ENCODE measurements at regions not wholly inside any gene's neighbourhood (a gene's known extent, or its start where the extent isn't known, plus 50 kb on each side); places are given as distances from the start of the nearest gene placed in this dataset.

DNA sequence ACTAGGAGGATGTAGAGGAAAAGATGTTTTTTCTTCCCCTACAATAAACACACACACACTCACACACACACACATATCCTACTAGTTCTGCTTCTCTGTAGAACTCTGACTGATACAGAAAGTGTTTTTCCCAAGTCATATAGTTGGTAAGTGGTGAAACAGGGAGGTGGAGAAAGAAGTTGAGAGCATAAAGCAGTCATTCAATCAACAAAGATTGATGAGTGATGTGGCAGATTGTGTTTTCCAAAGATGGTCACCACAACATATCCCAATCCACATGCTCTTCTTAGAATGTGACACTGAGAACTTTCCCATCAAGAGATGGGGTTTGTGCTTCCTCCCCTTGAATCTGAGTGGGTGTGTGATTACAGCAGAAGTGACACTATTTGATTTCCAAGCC, 123.4 kb upstream of the ATP6AP2 start:
- H3K27ac Mint-ChIP-seq = no peak overlapping the region
- no peaks in the 10 kb centered on the region for H3K36me3 Mint-ChIP-seq (ENCODE audit: low read depth)
- no peaks in the 10 kb centered on the region for H3K9me3 Mint-ChIP-seq
- intact Hi-C loops (cut with micrococcal nuclease) = no loop called here
- H3K4me3 Mint-ChIP-seq = no peak overlapping the region
- peaks cover 9% of the 10 kb centered on the region for H3K27me3 Mint-ChIP-seq
- peaks cover 12% of the 10 kb centered on the region for H3K4me1 Mint-ChIP-seq (ENCODE audit: low read depth)

DNA sequence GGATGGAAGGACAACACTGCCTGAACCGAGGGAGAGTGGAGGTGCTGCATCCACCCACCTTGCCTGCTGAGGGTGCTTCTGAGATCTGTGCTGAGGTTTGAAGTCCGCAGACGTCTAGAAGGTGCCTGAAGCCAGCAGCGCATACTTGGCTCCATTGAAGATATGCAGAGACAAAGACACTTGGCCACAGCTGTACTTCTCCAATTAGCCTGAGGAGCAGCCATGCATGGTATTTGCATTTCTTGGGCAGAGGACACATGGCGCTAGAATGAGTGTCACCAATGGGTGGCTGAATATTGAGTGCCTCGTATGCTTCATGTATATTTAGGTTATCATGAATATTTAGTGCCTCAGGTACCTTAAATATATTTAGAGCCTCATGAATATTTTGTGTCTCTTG, 128.7 kb upstream of the ATP6AP2 start:
- intact Hi-C loops (cut with micrococcal nuclease) = no loop called here
- Mint-ChIP-seq H3K9me3 (no peaks in the 10 kb centered on the region), H3K4me3 (no peak overlapping the region), H3K27ac (no peak overlapping the region), H3K36me3 (ENCODE audit: low read depth) (no peaks in the 10 kb centered on the region), H3K4me1 (ENCODE audit: low read depth) (peaks cover 8% of the 10 kb centered on the region), H3K27me3 (peaks cover 2% of the 10 kb centered on the region)

DNA sequence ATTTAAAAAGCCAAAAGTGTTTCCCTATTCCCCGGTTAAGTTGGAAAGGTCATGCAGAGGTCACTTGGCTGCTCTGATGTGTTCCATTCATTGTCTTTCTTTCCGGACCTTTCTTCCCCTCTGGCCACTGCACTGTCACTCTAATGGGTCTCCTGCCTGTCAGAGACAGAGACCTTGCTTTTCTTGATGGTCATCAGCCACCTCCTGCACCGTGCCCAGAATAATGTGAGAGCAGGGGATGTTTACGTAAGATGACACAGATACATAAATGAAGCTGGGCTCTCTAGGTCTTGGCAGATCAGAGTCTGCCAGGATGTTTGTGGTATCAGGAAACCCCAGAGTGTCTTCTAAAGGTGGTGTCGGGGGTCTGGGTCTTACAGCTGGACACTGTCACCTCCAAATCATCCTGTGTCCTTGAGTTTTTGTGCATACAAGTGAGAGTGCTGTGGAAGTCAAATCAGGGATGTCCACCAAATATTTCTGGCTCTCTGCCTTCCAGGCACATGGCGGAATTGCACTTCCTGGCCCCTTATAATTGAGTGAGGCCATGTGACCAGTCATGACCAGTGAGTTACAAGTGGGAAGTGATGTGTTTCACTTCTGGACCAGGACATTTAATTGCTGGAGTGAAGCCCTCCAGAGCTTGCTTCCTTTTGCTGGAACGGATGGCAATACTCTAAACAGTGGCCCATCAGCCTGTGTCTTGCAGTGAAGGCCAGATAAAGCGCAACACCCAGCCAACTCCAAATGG, 130.6 kb upstream of the ATP6AP2 start:
- Mint-ChIP-seq H3K4me3 (no peak overlapping the region), H3K27ac (no peak overlapping the region), H3K4me1 (ENCODE audit: low read depth) (peaks cover 14% of the 10 kb centered on the region), H3K27me3 (peaks cover 2% of the 10 kb centered on the region), H3K9me3 (no peaks in the 10 kb centered on the region), H3K36me3 (ENCODE audit: low read depth) (no peaks in the 10 kb centered on the region)
- intact Hi-C loops (cut with micrococcal nuclease) = no loop called here

DNA sequence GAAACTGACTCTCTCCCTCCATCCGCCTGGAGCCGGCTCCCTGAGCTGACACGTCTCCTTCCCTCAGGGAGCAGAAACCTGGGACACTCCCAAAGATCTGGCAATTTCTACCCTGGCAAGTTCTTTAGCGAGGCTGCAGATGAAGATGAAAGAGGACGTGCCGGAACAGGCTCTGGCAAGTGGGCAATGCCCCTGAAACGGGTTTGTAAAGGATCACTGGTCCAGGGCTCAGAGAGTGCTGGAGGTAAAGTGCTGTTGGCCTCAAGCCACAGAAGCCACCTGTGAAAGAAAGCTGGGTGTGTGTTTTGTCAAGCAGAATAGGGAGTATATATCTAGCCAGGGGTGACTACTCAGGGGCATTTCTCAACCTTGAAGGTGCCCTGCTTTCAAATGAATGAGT, 131.4 kb upstream of the ATP6AP2 start:
- Mint-ChIP-seq H3K27ac (no peak overlapping the region), H3K4me3 (no peak overlapping the region), H3K9me3 (no peaks in the 10 kb centered on the region), H3K36me3 (ENCODE audit: low read depth) (no peaks in the 10 kb centered on the region), H3K27me3 (peaks cover 2% of the 10 kb centered on the region), H3K4me1 (ENCODE audit: low read depth) (peaks cover 16% of the 10 kb centered on the region)
- intact Hi-C loops (cut with micrococcal nuclease) = no loop called here

DNA sequence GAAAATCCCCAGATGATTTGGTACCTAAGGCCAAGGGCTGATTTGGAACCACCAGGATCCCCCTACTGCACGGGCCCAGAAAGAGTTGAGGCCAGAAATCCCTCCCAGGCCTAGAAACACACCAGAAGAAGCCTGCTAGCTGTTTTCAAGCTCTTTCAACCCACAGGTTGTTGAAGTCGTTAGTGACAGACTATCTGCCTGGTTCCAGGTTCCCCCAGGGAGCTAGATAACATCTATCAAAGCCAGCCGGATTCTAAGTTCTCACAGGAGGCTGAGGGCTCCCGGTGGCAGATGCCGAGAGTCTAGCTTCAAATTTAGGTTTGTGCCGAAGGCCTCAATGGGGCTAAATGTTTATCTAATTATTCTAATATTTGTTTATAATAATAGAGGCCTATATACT, 132.0 kb upstream of the ATP6AP2 start:
- peaks cover 2% of the 10 kb centered on the region for H3K27me3 Mint-ChIP-seq
- no peak overlapping the region for H3K27ac Mint-ChIP-seq
- H3K4me3 Mint-ChIP-seq = no peak overlapping the region
- intact Hi-C loops (cut with micrococcal nuclease) = no loop called here
- H3K4me1 Mint-ChIP-seq (ENCODE audit: low read depth) = peaks cover 16% of the 10 kb centered on the region
- no peaks in the 10 kb centered on the region for H3K36me3 Mint-ChIP-seq (ENCODE audit: low read depth)
- H3K9me3 Mint-ChIP-seq = no peaks in the 10 kb centered on the region

DNA sequence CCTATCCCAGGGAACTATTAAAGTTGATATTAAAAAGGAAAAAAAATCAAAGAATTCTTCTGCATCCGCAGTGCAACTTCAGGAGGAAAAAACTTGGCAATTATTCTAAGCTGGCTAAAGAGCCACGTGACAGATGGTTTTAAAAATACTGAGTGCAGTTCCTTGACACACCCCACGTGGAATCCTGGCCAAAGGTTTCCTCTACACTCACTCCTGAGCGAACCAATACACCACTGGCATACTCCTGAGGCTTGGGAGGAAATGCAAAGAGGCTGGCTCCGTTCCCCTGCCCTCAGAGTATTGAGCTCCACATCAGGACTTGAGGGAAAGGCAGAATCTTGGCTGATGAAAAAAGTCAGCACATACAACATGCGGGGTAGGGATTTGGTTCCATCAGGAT, 133.8 kb upstream of the ATP6AP2 start:
- Mint-ChIP-seq H3K27me3 (peaks cover 8% of the 10 kb centered on the region), H3K27ac (no peak overlapping the region), H3K9me3 (no peaks in the 10 kb centered on the region), H3K4me1 (ENCODE audit: low read depth) (peaks cover 16% of the 10 kb centered on the region), H3K36me3 (ENCODE audit: low read depth) (no peaks in the 10 kb centered on the region), H3K4me3 (no peak overlapping the region)
- intact Hi-C loops (cut with micrococcal nuclease) = no loop called here

DNA sequence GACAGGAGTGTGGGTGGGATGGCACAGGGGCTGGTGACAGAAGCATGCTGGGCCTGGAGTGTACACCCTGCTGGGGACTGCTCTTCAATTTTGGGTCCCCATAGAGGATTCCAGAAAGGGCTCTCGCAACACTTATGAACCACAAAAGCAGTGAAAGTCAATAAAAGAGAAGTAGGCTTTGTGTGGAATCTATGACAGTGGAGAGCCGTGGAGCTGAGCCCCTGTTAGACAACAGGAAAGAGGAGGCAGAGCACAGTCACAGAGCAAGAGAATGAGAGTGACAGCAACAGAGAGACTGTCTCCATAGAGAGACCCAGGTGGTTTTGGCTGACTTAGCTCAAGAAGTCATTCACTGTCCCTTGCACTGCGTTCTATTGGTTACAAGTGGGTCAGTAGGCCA, 135.1 kb upstream of the ATP6AP2 start:
- H3K4me3 Mint-ChIP-seq = no peak overlapping the region
- no peaks in the 10 kb centered on the region for H3K9me3 Mint-ChIP-seq
- intact Hi-C loops (cut with micrococcal nuclease) = no loop called here
- peaks cover 20% of the 10 kb centered on the region for H3K4me1 Mint-ChIP-seq (ENCODE audit: low read depth)
- H3K36me3 Mint-ChIP-seq (ENCODE audit: low read depth) = no peaks in the 10 kb centered on the region
- peaks cover 8% of the 10 kb centered on the region for H3K27me3 Mint-ChIP-seq
- peak overlapping the region; percentile 56 for H3K27ac Mint-ChIP-seq

DNA sequence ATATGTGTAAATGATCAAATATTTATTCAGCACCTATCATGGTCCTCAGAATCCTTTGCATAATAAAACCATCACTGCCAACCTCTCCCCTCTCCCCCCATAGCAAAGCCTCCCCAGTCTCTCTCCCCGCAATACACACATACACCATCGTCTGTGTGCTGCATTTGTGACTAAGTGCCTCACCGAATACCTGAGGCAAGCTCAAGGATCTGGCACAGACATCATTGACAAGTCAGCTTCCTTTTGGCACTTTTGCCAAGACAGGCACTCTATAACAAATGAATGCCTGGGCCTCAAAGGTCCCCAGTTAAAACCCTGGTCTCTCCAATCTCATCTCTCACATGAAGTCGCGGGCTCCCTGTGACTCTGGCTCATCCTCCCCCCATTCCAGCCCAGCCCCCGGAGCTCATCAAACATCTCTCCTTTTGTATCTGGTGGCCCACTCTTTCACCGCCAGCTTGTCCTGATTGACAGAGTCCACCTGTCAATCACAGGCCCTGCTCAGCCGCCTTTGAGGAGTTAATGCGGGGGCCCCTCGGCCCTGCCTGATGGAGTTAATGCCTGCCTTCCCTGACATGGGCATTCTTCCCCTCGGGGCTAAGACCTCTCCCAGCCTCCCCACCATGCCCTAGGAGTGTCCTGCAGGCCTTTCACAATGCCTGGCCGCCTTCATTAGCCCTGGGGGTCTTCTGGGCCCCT, 135.8 kb upstream of the ATP6AP2 start:
- intact Hi-C loops (cut with micrococcal nuclease) = no loop called here
- Mint-ChIP-seq H3K9me3 (no peaks in the 10 kb centered on the region), H3K27ac (peak overlapping the region; percentile 56), H3K4me1 (ENCODE audit: low read depth) (peaks cover 22% of the 10 kb centered on the region), H3K4me3 (no peak overlapping the region), H3K27me3 (peaks cover 8% of the 10 kb centered on the region), H3K36me3 (ENCODE audit: low read depth) (no peaks in the 10 kb centered on the region)

DNA sequence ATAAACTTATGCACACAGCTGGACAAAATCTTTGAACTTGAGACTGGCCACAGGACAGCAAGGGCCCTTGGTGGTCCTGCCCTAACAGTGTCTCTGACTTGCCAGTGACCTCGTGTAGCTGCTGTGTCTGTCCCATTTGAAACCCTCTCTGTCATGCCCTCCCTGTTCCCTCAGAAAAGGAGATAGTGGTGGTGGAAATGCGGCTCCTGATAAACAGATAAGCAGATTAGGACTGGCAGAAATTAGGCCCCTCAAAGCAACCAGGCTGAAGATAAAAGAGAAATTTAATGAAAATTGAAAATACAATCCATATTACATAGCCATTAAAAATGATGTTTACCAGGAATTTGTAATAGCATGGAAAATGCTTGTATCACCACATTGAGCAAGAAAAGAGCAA, 136.6 kb upstream of the ATP6AP2 start:
- Mint-ChIP-seq H3K27ac (no peak overlapping the region), H3K36me3 (ENCODE audit: low read depth) (no peaks in the 10 kb centered on the region), H3K4me3 (no peak overlapping the region), H3K27me3 (peaks cover 8% of the 10 kb centered on the region), H3K4me1 (ENCODE audit: low read depth) (peaks cover 27% of the 10 kb centered on the region), H3K9me3 (no peaks in the 10 kb centered on the region)
- intact Hi-C loops (cut with micrococcal nuclease) = no loop called here

DNA sequence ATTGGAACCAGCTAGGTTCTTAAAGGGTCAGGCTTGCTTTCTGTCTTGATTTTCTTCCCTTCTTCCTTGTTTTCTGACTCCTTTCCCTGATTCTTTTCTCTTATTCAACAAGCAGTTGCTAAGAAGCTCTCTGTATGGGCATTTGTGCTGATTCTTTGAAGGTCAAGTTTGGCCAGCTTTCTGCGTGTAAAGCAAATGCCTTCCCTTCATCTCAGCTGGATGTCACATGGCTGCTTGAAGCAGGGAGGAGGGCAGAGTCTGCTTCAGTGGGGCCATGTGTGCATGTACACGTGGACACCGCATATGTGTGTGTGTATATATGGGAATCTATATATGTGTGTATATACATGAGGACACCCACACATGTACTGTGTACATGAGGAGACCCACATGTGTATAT, 139.9 kb upstream of the ATP6AP2 start:
- H3K27ac Mint-ChIP-seq = no peak overlapping the region
- intact Hi-C loops (cut with micrococcal nuclease) = no loop called here
- no peak overlapping the region for H3K4me3 Mint-ChIP-seq
- peaks cover 29% of the 10 kb centered on the region for H3K4me1 Mint-ChIP-seq (ENCODE audit: low read depth)
- no peaks in the 10 kb centered on the region for H3K9me3 Mint-ChIP-seq
- peaks cover 5% of the 10 kb centered on the region for H3K27me3 Mint-ChIP-seq
- no peaks in the 10 kb centered on the region for H3K36me3 Mint-ChIP-seq (ENCODE audit: low read depth)

DNA sequence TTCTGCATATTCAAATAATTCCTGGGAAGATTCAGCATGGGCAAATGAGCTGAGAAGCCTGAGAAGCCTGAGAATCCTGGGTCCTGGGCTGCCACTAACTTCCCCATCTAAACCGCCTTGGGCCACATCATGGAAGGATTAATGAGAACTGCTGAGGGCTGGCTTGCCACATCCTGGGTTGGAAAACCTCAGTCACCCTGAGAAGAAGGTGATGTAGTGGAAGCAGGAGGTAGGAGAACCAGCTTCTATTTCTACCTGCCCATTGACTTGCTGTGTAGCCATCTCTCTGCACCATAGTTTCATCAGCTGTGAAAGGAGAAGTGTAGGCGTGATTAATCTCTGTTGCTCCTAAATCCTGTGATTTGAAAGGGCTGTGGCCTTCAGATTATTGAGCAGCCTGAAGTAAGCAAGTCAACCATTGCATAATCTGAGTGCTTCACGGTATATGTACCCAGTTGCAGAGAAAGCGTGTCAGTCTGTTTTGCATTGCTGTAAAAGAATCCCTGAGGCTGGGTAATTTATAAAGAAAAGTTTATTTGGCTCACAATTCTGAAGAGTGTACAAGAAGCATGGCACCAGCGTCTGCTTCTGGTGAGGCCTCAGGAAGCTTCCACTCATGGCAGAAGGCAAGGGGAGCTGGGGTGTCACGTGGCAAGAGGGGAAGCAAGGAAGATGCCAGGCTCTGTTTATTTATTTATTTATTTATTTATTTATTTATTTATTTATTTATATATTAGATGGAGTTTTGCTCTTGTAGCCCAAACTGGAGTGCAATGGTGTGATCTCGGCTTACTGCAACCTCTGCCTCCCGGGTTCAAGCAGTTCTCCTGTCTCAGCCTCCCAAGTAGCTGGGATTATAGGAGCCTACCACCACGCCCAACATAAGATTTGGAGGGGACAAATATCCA, 140.9 kb upstream of the ATP6AP2 start:
- no peaks in the 10 kb centered on the region for H3K36me3 Mint-ChIP-seq (ENCODE audit: low read depth)
- no peak overlapping the region for H3K4me3 Mint-ChIP-seq
- intact Hi-C loops (cut with micrococcal nuclease) = no loop called here
- no peaks in the 10 kb centered on the region for H3K9me3 Mint-ChIP-seq
- peaks cover 5% of the 10 kb centered on the region for H3K27me3 Mint-ChIP-seq
- H3K27ac Mint-ChIP-seq = peak overlapping the region; percentile 58
- H3K4me1 Mint-ChIP-seq (ENCODE audit: low read depth) = peaks cover 26% of the 10 kb centered on the region

DNA sequence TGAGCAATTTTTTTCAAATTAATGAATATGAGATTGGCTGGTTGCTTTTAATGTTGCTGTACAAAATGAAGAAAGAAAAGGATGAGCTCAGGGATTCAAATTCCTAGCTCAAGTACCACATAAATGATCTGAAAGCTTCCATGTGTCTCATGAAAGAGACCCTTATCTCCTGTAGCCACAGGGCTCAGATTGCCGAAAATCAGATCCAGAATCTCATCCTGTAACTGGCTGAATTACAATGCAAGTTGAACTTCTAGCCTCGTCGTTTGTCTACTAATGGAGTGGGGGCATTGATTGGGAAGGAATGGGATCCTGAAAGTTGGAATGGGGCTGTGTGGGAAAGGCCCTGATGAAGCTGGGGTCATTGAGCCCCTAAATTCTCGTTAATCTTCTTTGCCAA, 143.4 kb upstream of the ATP6AP2 start:
- Mint-ChIP-seq H3K27ac (no peak overlapping the region), H3K9me3 (peaks cover 2% of the 10 kb centered on the region), H3K4me3 (no peak overlapping the region), H3K36me3 (ENCODE audit: low read depth) (no peaks in the 10 kb centered on the region), H3K27me3 (no peaks in the 10 kb centered on the region), H3K4me1 (ENCODE audit: low read depth) (peaks cover 31% of the 10 kb centered on the region)
- intact Hi-C loops (cut with micrococcal nuclease) = no loop called here

DNA sequence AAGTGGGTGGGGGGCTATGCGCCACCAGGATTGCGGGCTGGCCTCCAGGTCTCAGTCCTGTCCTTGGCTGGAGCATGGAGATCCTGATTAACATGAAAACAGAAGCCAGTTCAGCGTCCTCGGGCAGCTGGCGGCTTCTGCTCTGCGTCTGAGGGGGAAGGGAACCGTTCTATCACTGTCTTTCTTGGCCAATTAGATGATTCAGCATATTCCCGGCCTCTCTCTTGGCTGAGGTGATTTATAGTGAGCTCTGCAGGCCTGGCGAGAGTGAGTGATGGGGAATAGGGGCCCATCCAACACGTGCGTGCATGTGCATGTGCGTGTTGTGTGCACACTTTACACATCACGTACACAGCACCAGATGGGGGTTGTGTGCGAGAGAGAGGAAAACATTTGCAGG, 145.8 kb upstream of the ATP6AP2 start:
- Mint-ChIP-seq H3K36me3 (ENCODE audit: low read depth) (no peaks in the 10 kb centered on the region), H3K9me3 (peaks cover 16% of the 10 kb centered on the region), H3K27me3 (no peaks in the 10 kb centered on the region), H3K27ac (peak overlapping the region; percentile 66), H3K4me1 (ENCODE audit: low read depth) (peaks cover 23% of the 10 kb centered on the region), H3K4me3 (no peak overlapping the region)
- intact Hi-C loops (cut with micrococcal nuclease) = no loop called here

DNA sequence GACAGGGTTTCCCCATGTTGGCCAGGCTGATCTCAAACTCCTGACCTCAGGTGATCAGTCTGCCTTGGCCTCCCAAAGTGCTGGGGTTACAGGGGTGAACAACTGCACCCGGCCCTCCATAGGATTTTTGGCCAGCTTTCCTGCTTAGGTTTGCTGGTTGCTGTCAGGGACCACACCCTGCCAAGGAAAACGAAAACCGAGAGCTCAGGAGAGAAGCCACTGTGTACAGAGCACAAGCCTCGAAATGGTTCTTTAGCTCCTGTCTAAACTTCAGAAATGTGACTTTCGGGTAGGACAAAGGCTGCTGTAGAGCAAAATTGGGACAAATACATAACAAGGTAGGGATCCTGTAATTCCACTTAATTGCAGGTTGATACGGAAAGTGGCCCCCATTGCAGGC, 146.3 kb upstream of the ATP6AP2 start:
- Mint-ChIP-seq H3K4me3 (no peak overlapping the region), H3K27me3 (no peaks in the 10 kb centered on the region), H3K36me3 (ENCODE audit: low read depth) (no peaks in the 10 kb centered on the region), H3K4me1 (ENCODE audit: low read depth) (peaks cover 18% of the 10 kb centered on the region), H3K9me3 (peaks cover 16% of the 10 kb centered on the region), H3K27ac (peak overlapping the region; percentile 66)
- intact Hi-C loops (cut with micrococcal nuclease) = no loop called here
